HL-60 (cell line): ENCODE measurements at regions not wholly inside any gene's neighbourhood (a gene's known extent, or its start where the extent isn't known, plus 50 kb on each side); places are given as distances from the start of the nearest gene placed in this dataset.

Source experiments
- POLR2AphosphoS5 ChIP-seq: IDR thresholded peaks from 2 replicates; pipeline ENCODE4 v1.6.1; 2012; ENCODE audit warnings: low read depth
- REST ChIP-seq: IDR thresholded peaks from 2 replicates; pipeline ENCODE4 v1.6.1; 2012; ENCODE audit warnings: low read depth; ENCODE audit not compliant: insufficient replicate concordance
- TF ChIP-seq, protein P1 (sequence below): IDR thresholded peaks from one replicate; pipeline ENCODE4 v1.5.1; 2011; ENCODE audit warnings: low read length, control low read depth, inconsistent platforms; ENCODE audit not compliant: insufficient read depth

- TF ChIP-seq, protein P1, sequence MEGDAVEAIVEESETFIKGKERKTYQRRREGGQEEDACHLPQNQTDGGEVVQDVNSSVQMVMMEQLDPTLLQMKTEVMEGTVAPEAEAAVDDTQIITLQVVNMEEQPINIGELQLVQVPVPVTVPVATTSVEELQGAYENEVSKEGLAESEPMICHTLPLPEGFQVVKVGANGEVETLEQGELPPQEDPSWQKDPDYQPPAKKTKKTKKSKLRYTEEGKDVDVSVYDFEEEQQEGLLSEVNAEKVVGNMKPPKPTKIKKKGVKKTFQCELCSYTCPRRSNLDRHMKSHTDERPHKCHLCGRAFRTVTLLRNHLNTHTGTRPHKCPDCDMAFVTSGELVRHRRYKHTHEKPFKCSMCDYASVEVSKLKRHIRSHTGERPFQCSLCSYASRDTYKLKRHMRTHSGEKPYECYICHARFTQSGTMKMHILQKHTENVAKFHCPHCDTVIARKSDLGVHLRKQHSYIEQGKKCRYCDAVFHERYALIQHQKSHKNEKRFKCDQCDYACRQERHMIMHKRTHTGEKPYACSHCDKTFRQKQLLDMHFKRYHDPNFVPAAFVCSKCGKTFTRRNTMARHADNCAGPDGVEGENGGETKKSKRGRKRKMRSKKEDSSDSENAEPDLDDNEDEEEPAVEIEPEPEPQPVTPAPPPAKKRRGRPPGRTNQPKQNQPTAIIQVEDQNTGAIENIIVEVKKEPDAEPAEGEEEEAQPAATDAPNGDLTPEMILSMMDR: no peak
- TF ChIP-seq POLR2AphosphoS5: no peak
- no peak for TF ChIP-seq REST
Observed at GRCh38 chr2:862731-863466, 87.8 kb upstream of the SNTG2 start.
